Iris pigment epithelial cell (primary cell): ENCODE measurements at regions not wholly inside any gene's neighbourhood (a gene's known extent, or its start where the extent isn't known, plus 50 kb on each side); places are given as distances from the start of the nearest gene placed in this dataset.
"Not testable (repeated sequence)": the region's sequence is repeated elsewhere in the genome, so short reads cannot be mapped to it uniquely, and the experiment has no call there.

ENCODE experiments used
- DNase-seq: peaks from one replicate; pipeline ENCODE4 v3.0.0-alpha.2; 2011; ENCODE audit warnings: low read depth

DNA sequence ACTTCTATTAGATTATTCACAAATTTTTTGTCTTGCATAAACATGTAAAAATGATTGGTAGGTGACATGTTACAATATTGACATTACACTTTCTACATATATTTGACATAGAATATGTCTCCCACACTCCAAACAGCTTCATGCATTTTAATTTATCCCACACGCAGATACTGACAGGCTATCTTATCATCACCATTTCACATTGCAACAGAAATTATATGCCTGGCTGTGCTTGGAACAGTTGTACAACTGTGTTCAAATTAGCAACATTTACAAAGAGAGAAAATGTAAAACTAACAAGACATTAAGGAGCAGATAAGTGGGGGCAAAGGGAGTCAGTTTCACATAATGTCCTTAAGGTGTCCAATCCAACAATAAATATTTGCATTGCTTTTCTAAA lies 1208.5 kb downstream of the NSUN3 start:
- DNase-seq: no peak

GRCh38 chr3:95272166-95272565 lies 1209.3 kb downstream of the NSUN3 start:
- DNase-seq: no peak

DNA sequence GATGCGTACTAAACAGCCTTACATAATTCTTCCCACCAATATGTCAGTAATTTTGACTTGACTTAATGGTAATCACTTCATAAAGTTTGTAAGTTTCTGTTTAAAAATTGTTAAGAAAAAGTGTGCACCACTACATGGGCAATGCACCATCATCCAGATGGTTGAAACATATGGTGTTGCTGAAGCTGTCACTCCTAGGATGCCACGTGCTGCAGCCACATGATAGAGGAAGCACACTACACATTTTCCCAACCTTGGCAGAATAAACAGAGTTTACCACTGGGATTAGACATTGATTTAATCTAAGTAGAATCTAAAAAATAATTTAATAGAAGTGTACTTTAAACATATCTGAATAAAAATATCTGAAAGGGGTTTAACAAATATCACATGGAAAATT lies 1209.9 kb downstream of the NSUN3 start:
- no peak for DNase-seq

- peak; percentile 15 for DNase-seq
Observed at GRCh38 chr3:95277613-95278012, 1214.8 kb downstream of the NSUN3 start.

DNA sequence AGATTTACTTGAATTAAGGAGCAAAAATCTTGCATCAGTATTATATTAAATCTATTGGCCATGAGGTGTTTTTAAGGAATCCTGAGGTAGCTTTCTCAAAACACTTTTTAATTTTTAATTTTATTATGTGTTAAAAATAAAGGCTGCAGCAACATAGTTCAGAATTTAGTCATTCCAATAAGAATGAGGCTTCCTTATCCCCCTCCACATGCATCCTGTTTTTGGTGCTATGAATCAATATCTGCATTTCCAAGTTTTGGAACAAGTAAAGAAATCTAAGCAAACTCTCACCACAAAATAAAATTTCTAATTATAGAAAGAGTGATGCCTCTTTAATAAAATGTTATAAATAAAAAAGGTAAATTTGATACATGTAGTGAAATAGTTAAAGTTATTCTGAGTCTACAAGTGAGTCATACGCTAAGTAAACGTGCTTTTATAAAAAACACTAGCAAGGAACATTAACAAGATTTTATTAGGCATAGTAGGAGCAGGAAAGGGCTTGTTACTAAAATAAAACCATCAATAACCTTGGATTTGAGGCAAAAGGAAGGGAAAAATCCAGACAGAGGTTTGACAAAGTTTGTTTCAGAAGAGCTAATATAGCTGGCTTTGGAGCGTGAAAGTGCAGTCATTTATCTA lies 1218.0 kb downstream of the NSUN3 start:
- DNase-seq: no peak

- peak; percentile 68 for DNase-seq
Observed at GRCh38 chr3:95289295-95289694, 1226.4 kb downstream of the NSUN3 start.

- DNase-seq: peak; percentile 7
Observed at GRCh38 chr3:95297581-95297980, 1234.7 kb downstream of the NSUN3 start.

DNA sequence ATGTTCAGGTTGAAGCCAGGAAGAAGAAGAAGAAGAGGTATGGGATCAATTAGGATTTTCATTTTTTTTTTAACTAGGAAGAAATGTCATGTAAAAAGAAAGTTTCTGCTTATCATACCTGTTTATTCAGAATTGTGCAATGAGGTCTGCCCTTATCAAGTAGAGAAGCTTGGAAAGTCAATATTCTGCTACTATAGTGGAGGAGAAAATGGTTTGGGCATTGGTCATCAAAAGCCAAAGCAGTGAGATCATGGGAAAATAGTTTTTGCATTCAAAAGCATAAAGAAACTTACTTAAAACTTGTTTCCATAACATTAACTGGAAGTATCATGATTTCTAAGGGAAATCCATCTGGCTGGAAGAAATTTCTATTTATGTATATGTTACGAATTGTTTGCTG lies 1239.2 kb downstream of the NSUN3 start:
- peak; percentile 86 for DNase-seq

GRCh38 chr3:95310560-95310959 lies 1247.7 kb downstream of the NSUN3 start:
- no peak for DNase-seq

DNA sequence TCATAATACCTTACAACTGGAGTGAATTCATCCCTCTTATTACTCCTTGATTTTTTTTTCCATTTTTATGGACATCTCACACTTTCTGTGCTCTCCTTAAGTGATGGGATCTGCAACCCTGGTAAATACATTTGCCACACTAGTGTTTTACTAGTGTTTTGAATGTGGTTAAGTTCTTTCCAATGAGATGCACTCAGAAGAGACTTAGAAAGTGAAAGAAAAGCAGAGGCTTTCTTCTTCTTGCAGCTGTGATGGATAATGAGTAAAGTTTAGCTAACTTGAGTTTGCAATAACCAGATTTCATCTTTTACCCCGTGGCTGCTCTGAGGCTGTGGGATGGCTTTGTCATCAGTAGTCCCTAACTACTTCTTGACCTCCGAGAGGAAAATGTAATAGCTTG lies 1248.4 kb downstream of the NSUN3 start:
- no peak for DNase-seq

GRCh38 chr3:95312650-95313049 lies 1249.8 kb downstream of the NSUN3 start:
- DNase-seq: no peak

DNA sequence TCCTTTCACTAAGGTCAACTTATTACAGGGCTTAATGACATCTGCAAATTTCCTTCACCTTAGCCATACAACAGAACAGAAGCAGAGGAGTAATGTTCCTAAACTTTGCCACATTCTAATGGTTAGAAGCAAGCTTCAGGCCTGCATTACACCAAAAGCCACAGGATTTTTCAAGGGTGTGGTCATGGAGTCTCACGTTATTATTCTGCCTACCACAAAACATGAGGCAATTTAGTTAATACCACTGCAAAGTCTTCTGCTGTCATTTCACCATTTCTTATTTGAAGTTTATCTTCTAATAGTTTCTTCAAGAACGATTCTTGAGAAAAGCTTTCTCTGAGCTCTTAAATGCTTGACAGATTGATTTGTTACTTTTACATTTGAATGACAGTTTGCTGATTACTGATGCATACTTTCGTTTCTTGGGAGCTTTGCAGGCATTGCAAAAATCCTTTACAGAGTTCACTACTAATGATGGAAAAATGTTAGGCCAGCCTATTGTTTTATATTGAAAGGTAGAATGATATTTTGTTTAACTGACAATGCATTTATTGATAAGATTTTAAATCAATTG lies 1257.1 kb downstream of the NSUN3 start:
- peak; percentile 15 for DNase-seq

GRCh38 chr3:95327478-95327877 lies 1264.6 kb downstream of the NSUN3 start:
- DNase-seq: no peak

DNA sequence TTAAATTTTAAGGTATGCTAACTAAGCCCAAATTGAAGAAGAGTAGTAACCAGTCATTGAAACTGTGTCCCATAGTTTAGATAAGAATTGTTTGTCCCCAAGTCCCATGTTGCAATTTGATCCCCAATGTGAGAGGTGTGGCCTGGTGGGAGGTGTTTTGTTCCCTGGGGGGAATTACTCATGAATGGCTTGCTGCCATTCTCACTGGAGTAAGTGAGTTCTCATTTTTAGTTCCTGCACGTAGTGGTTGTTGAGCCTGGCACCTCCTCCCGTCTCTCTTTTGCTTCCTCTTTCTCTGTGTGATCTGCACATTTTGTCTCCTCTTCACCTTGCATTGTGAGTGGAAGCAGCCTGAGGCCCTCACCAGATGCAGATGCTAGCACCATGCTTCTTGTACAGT lies 1271.0 kb downstream of the NSUN3 start:
- DNase-seq: no peak

DNA sequence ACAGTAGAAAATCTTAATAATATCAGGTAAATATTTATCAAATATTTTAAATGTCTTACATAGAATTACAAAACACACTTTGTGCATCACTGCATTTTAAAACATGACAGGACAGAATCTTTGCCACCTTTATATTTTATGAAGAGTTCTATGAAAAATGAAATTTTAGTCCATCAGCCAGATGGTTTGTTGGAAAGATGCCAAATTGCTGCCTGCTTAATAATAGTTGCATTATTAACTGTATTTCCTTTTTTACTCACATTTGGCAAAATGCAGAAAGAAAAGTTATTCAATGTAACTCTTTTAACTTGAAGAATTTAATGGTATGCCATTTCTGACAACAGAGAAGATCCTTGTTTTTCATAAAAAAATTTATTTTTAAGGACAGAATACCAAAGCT lies 1271.6 kb downstream of the NSUN3 start:
- no peak for DNase-seq

GRCh38 chr3:95335517-95335916 lies 1272.7 kb downstream of the NSUN3 start:
- DNase-seq: no peak

DNA sequence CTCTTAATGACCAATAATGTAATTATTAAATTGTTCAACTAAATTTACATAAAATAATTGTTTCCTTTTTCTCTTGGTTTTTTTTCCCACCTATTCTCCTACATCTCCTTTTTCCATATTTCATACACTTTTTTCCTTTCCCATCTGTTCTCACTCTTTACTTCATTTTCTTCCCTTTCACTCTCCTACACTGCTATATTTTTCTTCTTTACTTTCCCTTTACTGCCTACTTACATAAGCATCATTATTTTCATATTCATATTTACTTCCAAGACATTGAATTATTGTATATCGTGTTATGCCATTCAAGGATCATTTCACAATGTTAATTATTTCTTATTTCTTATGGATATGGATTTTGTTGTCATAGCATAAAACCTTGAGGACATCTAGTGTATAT lies 1275.6 kb downstream of the NSUN3 start:
- no peak for DNase-seq

DNA sequence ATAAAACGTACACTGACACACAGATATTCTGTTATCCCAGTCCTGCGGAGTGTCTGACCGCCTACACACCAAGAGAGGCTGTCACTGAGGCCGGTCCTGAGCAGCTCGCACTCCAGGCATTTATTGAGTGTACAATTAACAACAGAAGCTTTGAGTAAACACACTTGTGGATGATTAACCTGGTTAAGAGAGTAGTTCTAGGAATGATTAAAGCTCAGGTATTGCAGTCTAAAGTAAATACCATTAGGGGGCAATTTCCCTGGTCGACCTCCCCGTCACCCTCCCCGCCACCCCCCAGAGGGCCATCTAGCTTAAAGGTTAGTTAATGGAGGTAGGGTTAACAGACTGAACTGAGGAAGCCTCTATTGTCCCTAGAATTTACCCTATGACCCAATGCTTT lies 1278.5 kb downstream of the NSUN3 start:
- no peak for DNase-seq

DNA sequence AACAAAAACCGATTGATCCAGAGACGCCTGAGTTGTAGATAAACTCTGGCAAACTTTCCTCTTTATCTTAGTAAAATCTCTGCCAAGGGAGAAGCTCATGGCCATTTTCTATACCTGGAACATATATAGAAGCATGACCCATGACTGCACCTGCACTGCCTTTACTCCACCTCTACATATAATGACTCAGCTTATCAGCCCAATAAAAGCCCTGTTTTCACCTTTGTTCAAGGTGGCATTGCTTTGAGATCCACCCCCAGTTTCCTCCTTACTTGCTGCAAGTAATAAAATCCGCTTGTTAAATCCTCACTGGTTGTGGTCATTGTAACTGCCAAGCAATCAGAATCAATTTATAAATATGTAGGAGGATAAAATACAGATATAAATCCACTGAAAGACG lies 1280.4 kb downstream of the NSUN3 start:
- no peak for DNase-seq

GRCh38 chr3:95343767-95344166 lies 1280.9 kb downstream of the NSUN3 start:
- no peak for DNase-seq

DNA sequence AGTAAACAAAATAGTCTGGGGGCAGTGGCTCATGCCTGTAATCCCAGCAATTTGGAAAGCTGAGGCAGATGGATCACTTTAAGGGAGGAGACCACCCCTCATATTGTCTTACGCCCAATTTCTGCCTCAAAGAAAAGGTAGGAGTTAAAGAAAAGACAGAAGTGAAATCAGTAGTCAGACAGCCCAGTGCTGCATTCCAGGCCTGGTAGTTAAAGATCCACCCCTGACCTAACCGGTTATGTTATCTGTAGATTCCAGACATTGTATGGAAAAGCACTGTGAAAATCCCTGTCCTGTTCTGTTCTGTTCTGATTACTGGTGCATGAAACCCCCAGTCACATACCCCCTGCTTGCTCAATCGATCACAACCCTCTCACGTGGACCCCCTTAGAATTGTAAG lies 1285.1 kb downstream of the NSUN3 start:
- not testable (repeated sequence) for DNase-seq

- no peak for DNase-seq
Observed at GRCh38 chr3:95348879-95349278, 1286.0 kb downstream of the NSUN3 start.

DNA sequence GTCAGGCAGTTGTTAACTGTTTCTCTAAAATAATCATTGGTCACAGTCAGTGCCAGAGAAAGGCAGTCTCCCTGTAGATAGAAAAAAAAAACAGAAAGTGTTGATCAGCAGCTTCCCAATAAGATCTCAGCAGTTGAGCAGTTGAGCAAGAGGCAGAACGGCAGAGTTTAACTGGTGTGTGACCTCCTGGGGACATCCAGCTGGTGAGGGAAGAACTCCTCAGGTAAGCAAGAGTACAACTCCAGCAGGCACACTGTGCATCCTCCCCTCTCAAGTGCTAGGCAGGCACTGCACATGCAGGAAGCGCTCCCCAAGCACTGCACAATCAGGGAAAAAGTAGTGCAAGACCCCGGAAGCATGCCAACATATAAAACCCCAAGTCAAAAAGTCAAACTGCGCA lies 1287.2 kb downstream of the NSUN3 start:
- no peak for DNase-seq

- no peak for DNase-seq
Observed at GRCh38 chr3:95351158-95351557, 1288.3 kb downstream of the NSUN3 start.
